ENCODE measurements at regions not wholly inside any gene's neighbourhood (a gene's known extent, or its start where the extent isn't known, plus 50 kb on each side); places are given as distances from the start of the nearest gene placed in this dataset.

- DNase-seq (ENCODE audit: low read depth in 3 of 3) = no peak
These were observed 1422.9 kb downstream of the TBC1D22A start for GRCh38 chr22:48185071-48186055.

DNA sequence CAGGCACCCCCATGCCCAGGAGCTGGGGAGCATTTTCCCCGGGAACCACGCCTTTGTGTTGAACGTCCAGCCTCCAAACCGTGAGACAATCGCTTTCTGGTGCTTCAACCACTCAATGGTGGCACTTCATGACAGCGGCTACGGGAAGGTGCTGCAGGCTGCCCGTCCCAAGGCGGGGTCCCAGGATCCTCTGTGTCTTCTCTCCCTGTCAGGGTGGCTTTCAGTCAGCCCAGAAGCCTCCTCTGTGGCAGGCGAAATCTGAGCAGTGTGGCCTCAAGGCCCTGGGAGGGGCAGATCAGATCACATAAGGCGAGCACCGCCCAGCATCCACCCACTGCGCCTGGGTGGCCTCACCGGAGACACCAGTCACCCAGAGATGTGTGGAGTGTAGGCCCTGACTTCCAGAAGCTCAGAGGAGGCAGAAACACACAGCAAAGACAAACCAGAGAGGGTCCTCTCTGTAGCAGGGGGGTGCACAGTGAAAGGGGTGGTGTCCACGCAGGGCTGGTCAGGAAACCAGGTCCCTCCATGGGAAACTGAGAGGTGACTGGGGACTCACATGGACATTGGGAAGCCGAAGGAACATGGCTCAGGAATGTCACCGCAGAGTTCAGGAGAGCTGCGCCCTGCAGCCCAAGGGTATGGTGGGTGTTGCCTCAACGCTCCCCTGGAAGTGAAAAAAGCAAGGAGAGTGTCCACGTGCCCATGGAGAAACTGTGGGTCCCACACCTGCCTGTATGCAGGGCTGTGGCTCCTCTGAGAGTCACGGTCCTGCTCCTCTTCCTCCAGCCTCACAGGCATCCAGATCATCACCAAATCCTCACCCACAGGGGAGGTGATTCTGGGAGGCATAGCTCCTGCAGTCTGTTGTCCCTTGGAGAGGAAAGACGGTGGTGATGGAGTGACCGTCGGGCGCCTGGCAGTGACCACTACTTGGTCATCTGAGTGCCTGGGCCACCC, 1420.7 kb downstream of the TBC1D22A start:
- no peak for DNase-seq (ENCODE audit: low read depth in 3 of 3)

DNA sequence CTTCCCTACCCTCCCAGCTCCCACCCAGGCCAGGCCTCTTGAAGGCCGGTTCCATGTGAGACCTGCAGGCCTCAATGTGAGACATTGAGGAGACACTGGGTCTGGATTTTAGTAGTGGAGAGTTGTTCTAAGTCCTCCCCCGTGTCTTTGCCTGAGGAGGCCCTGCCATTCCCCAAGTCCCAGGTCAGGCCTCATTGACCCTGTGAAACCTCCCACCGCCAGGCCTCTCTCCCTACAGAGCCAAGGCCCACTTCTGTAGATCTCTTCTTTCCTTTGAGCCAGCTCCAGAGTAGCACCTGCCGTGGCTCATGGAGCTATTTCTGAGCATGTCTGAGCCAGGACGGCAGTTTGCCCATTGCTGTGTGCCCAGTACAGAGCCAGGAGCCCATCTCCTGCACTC, 1419.6 kb downstream of the TBC1D22A start:
- DNase-seq (ENCODE audit: low read depth in 3 of 3) = no peak

GRCh38 chr22:48181263-48181955, 1419.0 kb downstream of the TBC1D22A start:
- DNase-seq (ENCODE audit: low read depth in 3 of 3) = no peak

DNA sequence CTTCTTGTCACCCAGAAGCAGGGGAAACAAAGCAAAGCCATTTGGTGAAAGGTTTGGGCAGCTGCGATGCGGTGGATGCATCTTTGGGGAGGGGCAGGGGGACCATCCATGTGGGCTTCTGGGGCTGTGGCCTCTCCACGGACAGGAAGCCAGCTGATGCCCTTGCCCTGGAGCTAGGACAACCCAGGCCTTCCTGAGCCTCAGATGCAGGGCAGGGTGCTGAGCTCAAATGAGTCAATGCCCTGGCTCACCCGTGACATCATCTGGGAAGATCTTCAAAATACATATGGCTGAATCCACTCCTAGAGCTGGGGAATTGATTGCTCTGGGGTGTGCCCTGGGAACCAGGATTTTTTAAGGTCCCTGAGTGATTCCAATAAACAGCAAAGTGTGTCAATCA, 1418.2 kb downstream of the TBC1D22A start:
- DNase-seq (ENCODE audit: low read depth in 3 of 3) = no peak

DNA sequence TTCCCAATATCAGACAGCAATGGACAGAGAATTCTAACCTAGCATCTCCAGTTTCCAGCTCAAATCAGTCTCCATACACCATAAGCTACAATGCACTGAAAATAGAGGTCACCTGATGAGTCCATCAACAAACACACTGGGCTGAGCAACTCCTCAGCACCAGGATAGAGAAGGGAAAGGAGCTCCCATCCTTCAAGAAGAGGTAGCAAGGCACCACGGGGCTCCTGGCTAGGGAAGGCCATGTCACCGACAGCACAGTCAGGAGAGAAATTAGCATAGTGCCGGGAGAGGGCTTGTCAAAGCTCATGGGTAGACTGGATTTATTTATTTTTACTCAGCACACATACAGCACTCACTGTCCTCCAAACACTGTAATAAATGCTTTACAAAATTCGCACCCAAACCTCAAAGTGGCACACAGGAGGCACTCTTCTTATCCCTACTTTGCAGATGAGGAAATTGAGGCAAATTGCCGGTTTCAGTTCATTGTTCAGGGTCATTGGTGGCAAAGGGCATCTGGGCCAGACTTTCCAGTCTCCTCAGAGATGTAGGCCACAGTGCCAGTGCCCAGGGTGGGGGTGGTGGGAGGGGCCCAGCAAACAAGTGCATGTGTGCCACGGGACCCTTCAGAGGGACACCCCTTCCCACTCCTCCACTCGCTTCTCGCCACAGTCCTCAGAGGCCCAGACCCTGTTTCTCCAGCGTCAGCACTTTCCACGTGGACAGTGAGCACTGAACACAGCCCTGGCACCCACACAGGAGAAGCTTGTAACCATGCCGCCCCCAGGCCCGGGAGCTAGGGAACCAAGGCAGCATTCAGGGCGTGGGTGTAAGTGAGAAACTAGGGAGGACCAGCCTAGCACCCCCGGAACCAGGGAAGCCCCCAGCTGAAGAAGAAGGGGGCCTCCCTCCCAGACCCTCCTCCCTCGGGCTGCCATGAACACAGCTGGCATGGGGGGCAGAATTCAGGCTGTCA, 1417.4 kb downstream of the TBC1D22A start:
- no peak for DNase-seq (ENCODE audit: low read depth in 3 of 3)

DNA sequence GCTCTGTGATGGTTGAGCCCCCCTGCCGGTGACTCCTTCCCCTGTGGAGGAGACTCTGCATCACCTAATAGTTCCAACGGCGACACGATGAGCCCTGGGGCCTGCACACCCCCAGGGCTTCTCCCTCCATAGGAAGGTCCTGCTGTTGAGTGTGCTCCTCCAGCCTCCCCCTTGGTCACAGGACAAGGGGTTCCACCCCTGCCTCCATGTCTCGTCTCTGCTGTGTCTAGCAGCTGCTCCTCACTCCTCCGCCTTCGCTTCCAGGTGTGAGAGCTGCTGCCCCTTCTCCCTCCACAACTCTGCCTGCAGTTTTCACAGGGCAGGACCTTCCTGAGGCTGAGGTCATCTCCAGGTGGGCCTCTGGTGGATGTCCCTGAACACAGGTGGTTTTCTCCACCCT, 1416.1 kb downstream of the TBC1D22A start:
- DNase-seq (ENCODE audit: low read depth in 3 of 3) = no peak

DNA sequence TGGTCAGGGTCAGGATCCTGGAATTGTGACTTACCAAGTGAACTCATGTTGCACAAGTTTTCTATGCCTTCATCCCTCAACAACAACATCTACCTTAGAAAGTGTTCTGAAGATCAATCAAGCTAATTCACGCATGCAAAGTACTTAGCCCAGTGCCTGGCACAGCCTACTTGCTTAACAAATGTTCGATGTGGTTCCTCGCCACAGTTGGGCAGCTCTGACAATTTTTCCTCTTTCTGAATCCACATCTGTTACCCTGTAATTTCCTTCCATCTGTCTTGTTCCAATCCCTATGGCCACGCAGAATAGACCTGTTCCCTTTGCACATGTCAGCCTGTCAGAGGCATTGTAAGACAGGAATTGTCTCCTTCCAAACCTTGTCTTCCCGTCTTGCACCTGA, 1415.2 kb downstream of the TBC1D22A start:
- DNase-seq (ENCODE audit: low read depth in 3 of 3) = no peak

DNA sequence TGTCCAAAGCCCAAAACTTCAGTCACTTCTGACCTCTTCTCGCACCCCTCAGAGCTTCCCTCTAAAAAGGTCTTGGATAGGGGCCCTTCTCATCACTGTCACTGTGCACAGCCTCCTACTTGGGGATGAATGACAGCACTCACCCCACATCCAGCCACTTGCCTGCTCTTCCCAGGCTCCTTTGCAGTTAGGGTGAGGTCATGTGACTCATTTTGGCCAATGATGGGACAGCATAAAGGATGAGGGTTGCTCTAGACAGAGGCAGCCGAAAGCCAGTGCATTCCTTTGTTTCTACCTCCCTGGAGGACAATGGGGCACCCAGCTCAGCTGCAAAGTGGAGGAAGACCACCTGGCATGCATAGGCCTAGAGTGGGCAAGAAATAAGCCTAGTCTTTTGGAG, 1413.3 kb downstream of the TBC1D22A start:
- no peak for DNase-seq (ENCODE audit: low read depth in 3 of 3)

- no peak for DNase-seq (ENCODE audit: low read depth in 3 of 3)
These were observed 1411.3 kb downstream of the TBC1D22A start for GRCh38 chr22:48173773-48174160.

- no peak for DNase-seq (ENCODE audit: low read depth in 3 of 3)
These were observed 1410.8 kb downstream of the TBC1D22A start for GRCh38 chr22:48173061-48173772.

DNA sequence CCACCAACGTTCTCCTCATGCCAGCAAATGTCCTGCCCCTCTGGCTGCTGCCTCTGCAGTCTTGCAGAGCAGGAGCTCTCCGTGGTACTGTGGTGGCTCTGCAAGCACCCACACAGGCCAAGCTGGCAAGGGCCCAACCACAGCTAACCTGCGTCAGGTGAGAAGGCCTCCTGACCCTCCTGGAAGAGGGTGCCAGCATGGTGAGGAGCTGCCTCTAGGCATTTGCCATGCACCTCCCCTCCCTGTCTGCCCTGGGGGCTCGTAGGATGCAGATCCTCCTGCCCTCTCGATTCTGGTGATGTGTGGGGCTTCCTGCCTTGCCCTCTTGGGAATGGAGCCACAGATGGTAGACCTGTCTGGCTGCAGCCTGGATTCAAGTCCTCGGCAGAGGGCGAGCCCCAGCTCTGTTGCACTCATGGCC, 1408.8 kb downstream of the TBC1D22A start:
- DNase-seq (ENCODE audit: low read depth in 3 of 3) = no peak

DNA sequence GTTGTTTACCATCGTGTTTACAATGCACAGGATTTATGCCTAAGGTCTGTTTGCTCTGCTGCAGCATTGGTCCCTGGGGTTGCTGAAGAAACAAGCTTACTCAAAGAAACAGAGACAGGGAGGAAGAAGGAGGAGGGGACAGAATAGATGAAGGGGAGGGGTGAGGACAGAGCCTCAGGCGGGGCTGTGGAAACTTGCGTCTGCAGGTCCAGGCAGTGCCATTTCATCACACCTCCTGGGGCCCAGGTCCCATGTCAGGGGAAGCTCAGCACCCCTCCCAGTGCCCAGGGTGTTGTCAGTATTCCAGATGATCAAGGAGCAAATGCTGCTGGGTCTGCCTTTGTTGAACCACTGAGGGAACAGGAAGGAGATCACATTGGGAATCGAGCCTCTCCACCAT, 1406.8 kb downstream of the TBC1D22A start:
- DNase-seq (ENCODE audit: low read depth in 3 of 3) = no peak

DNA sequence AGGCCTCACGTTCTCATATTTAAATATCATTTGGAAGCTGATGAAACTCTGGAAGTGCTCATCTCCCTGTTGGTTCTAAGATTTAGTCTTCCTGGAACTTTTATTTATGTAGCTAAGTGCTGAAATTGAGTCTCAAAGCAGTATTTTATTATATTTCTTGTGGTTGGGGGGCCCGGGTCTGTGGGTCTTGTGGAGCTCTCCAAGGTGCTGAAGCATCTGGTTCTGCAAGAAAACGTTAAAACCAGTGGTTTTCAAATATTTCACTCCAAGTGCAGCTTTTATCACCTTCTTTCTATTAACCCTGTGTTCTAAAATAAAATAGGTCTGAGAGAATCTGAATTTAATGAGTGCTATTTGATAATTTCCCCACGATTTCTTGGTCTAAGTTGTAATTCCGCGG, 1404.8 kb downstream of the TBC1D22A start:
- no peak for DNase-seq (ENCODE audit: low read depth in 3 of 3)

- DNase-seq (ENCODE audit: low read depth in 3 of 3) = no peak
These were observed 1398.8 kb downstream of the TBC1D22A start for GRCh38 chr22:48161298-48161697.

- no peak for DNase-seq (ENCODE audit: low read depth in 3 of 3)
These were observed 1395.2 kb downstream of the TBC1D22A start for GRCh38 chr22:48157676-48158075.

GRCh38 chr22:48156603-48157355, 1394.3 kb downstream of the TBC1D22A start:
- no peak for DNase-seq (ENCODE audit: low read depth in 3 of 3)

- no peak for DNase-seq (ENCODE audit: low read depth in 3 of 3)
These were observed 1393.0 kb downstream of the TBC1D22A start for GRCh38 chr22:48155446-48155845.

GRCh38 chr22:48154943-48155240, 1392.4 kb downstream of the TBC1D22A start:
- DNase-seq (ENCODE audit: low read depth in 3 of 3) = no peak
